Heart right ventricle (tissue), 16 donors: ENCODE measurements at regions not wholly inside any gene's neighbourhood (a gene's known extent, or its start where the extent isn't known, plus 50 kb on each side); places are given as distances from the start of the nearest gene placed in this dataset.
A peak's percentile ranks its signal among the peaks of the same experiment; 100 is the strongest.

Experiments
- ATAC-seq, 8 donors: fragments of 200-7000 bp; cut with Tn5 transposase; one replicate each; pipeline ENCODE4 v1.9.1; 2020; ENCODE audit warnings: mild to moderate bottlenecking in 8 of 8, moderate library complexity in 8 of 8, moderate number of reproducible peaks in 1 of 8
- DNase-seq, 2 donors: peaks; one replicate each; pipeline ENCODE4 v3.0.0-alpha.2; 2020
- H3K27ac ChIP-seq, 10 donors: fragments of 200-600 bp; sonication (generic) in 2 of 10; one replicate each; pipeline versions ENCODE4 v1.5.0 to v1.8.0; 2020 to 2022; ENCODE audit warnings: mild to moderate bottlenecking in 3 of 10
- H3K27me3 ChIP-seq, 7 donors: fragments of 200-600 bp; one replicate each; pipeline ENCODE4 v1.8.0; 2021 to 2022; ENCODE audit warnings: mild to moderate bottlenecking in 2 of 7
- H3K36me3 ChIP-seq, 9 donors: fragments of 200-600 bp; sonication (generic) in 1 of 9; one replicate each; pipeline versions ENCODE4 v1.5.0 to v1.8.0; 2020 to 2022; ENCODE audit warnings: mild to moderate bottlenecking in 2 of 9
- H3K4me1 ChIP-seq, 9 donors: fragments of 200-600 bp; sonication (generic) in 1 of 9; one replicate each; pipeline versions ENCODE4 v1.5.0 to v1.8.0; 2020 to 2022; ENCODE audit warnings: mild to moderate bottlenecking in 4 of 9
- H3K4me3 ChIP-seq, 10 donors: fragments of 200-600 bp; sonication (generic) in 2 of 10; one replicate each; pipeline versions ENCODE4 v1.5.0 to v1.8.0; 2020 to 2022; ENCODE audit warnings: mild to moderate bottlenecking in 7 of 10, moderate library complexity in 2 of 10
- H3K9me3 ChIP-seq, 11 donors: fragments of 200-600 bp in 10 of 11; sonication (generic) in 2 of 11; one replicate each; pipeline versions ENCODE4 v1.5.0 to v1.8.0; 2013 to 2022; ENCODE audit warnings: mild to moderate bottlenecking in 2 of 11, control low read depth in 1 of 11, moderate library complexity in 1 of 11
- CTCF ChIP-seq, 9 donors: fragments of 200-600 bp; sonication (generic) in 2 of 9; IDR thresholded peaks; one replicate each; pipeline versions ENCODE4 v1.5.0 to v1.8.0; 2021 to 2022; ENCODE audit warnings: antibody characterized with exemption in 9 of 9, mild to moderate bottlenecking in 5 of 9, moderate library complexity in 1 of 9
- WGBS, 2 donors: extraction: QIAGEN DNeasy Blood & Tissue Kit; methylation state at CpG; one replicate each; pipeline ENCODE4 v1.1.7; 2013; ENCODE audit warnings: inconsistent platforms in 1 of 2; 5-methylcytosine and 5-hydroxymethylcytosine counted together
- intact Hi-C, 10 donors: fragments of 100-400 bp; cut with DNase I; formaldehyde crosslinking; loops; one replicate each; pipeline versions ENCODE4 v1.11.1 to v1.14.2; 2022
- donor health status: Arrhythmogenic right ventricular cardiomyopathy.
- donor health status: ischemic (EF 13 %, LVEDD 7.1; RV severe dilation, severe dysfunction).
- donor health status: healthy with polysubstance abuse.
- donor health status: DM: no; HTN: yes; CAD: no.
- donor health status: DM: no; HTN: no; CAD: no.
- donor health status: ischemic (EF 25% LVEDD 6.9; RV normal size, moderate dysfunction).
- donor health status: ischemic (EF 25% LVEDD 5.7; RV mildly dilated, moderate dysfunction).
- donor health status: healthy.
- donor health status: DM: yes; HTN: yes; CAD: no.
- donor health status: Ischemic cardiomyopathy.
- donor health status: ischemic (EF 35%, LVEDD 5.7; RV mildly dilated, moderate dysfunction).
- donor health status: nonischemic (EF 11% LVEDD 7.7; RV severe dilation, severe dysfunction).
- donor health status: DM: yes; HTN: yes; CAD: no.
- donor health status: PGD.
- donor health status: ischemic (EF 29% LVEDD 5.4; RV normal size, mild dysfunction).
- donor health status: nonischemic (EF 23%, LVEDD 6.1; RV moderate dilation, normal function).

GRCh38 chr5:103464835-103465484 is 97.6 kb downstream of the NUDT12 start:
- no peak overlapping the region for H3K27ac ChIP-seq
- WGBS, 2 donors = 76 to 85% methylated on average over 5 of the region's 5 CpGs

GRCh38 chr5:103463261-103463660 is 99.3 kb downstream of the NUDT12 start:
- no peak overlapping the region for H3K4me3 ChIP-seq
- ATAC-seq = no peak
- peaks cover 0 to 10% (median 0%) of the 10 kb centered on the region in 9 donors for H3K4me1 ChIP-seq
- no peak overlapping the region for H3K27ac ChIP-seq
- DNase-seq = no peak
- no peaks in the 10 kb centered on the region for H3K27me3 ChIP-seq
- TF ChIP-seq CTCF (IDR thresholded peaks at IDR 0.05) = no peak
- intact Hi-C loops = no loop called here
- no peaks in the 10 kb centered on the region for H3K36me3 ChIP-seq
- H3K9me3 ChIP-seq = no peaks in the 10 kb centered on the region
- WGBS, 2 donors = 94% methylated on average over 5 of the region's 5 CpGs

More at GRCh38 chr5:103464835-103465484, 97.6 kb downstream of the NUDT12 start:
- intact Hi-C loops = no loop called here
- Histone ChIP-seq H3K4me1 (peaks cover 0 to 10% (median 0%) of the 10 kb centered on the region in 9 donors), H3K36me3 (no peaks in the 10 kb centered on the region), H3K4me3 (no peak overlapping the region), H3K27me3 (no peaks in the 10 kb centered on the region), H3K9me3 (no peaks in the 10 kb centered on the region)
- ATAC-seq = peak in 1 of 8 donors; percentile 20
- DNase-seq = no peak
- peak in 2 of 9 donors; percentile 7 to 9 for TF ChIP-seq CTCF (IDR thresholded peaks at IDR 0.05)

- Histone ChIP-seq H3K9me3 (no peaks in the 10 kb centered on the region), H3K27me3 (no peaks in the 10 kb centered on the region), H3K4me3 (no peak overlapping the region), H3K27ac (no peak overlapping the region), H3K36me3 (no peaks in the 10 kb centered on the region), H3K4me1 (peaks cover 0 to 2% (median 0%) of the 10 kb centered on the region in 9 donors)
- no peak for ATAC-seq
- intact Hi-C loops = no loop called here
- 16 to 32% methylated on average over 1 of the region's 1 CpG for WGBS, 2 donors
- no peak for DNase-seq
- TF ChIP-seq CTCF (IDR thresholded peaks at IDR 0.05) = no peak
Measured at GRCh38 chr5:103461243-103461642, 101.3 kb downstream of the NUDT12 start.

GRCh38 chr5:103458497-103459040 is 104.0 kb downstream of the NUDT12 start:
- H3K4me1 ChIP-seq = no peaks in the 10 kb centered on the region

More at GRCh38 chr5:103458497-103459040, 104.0 kb downstream of the NUDT12 start:
- 83 to 87% methylated on average over 3 of the region's 3 CpGs for WGBS, 2 donors
- no peak overlapping the region for H3K4me3 ChIP-seq
- no peaks in the 10 kb centered on the region for H3K9me3 ChIP-seq
- intact Hi-C loops = no loop called here
- TF ChIP-seq CTCF (IDR thresholded peaks at IDR 0.05) = no peak
- ATAC-seq = no peak
- DNase-seq = no peak
- H3K27ac ChIP-seq = no peak overlapping the region
- H3K27me3 ChIP-seq = no peaks in the 10 kb centered on the region
- no peaks in the 10 kb centered on the region for H3K36me3 ChIP-seq
